Heart right ventricle (tissue), 16 donors: ENCODE measurements at regions not wholly inside any gene's neighbourhood (a gene's known extent, or its start where the extent isn't known, plus 50 kb on each side); places are given as distances from the start of the nearest gene placed in this dataset.

Experiments used
- ATAC-seq, 8 donors: fragments of 200-7000 bp; cut with Tn5 transposase; one replicate each; pipeline ENCODE4 v1.9.1; 2020; ENCODE audit warnings: mild to moderate bottlenecking in 8 of 8, moderate library complexity in 8 of 8, moderate number of reproducible peaks in 1 of 8
- DNase-seq, 2 donors: peaks; one replicate each; pipeline ENCODE4 v3.0.0-alpha.2; 2020
- H3K27ac ChIP-seq, 10 donors: fragments of 200-600 bp; sonication (generic) in 2 of 10; one replicate each; pipeline versions ENCODE4 v1.5.0 to v1.8.0; 2020 to 2022; ENCODE audit warnings: mild to moderate bottlenecking in 3 of 10
- H3K27me3 ChIP-seq, 7 donors: fragments of 200-600 bp; one replicate each; pipeline ENCODE4 v1.8.0; 2021 to 2022; ENCODE audit warnings: mild to moderate bottlenecking in 2 of 7
- H3K36me3 ChIP-seq, 9 donors: fragments of 200-600 bp; sonication (generic) in 1 of 9; one replicate each; pipeline versions ENCODE4 v1.5.0 to v1.8.0; 2020 to 2022; ENCODE audit warnings: mild to moderate bottlenecking in 2 of 9
- H3K4me1 ChIP-seq, 9 donors: fragments of 200-600 bp; sonication (generic) in 1 of 9; one replicate each; pipeline versions ENCODE4 v1.5.0 to v1.8.0; 2020 to 2022; ENCODE audit warnings: mild to moderate bottlenecking in 4 of 9
- H3K4me3 ChIP-seq, 10 donors: fragments of 200-600 bp; sonication (generic) in 2 of 10; one replicate each; pipeline versions ENCODE4 v1.5.0 to v1.8.0; 2020 to 2022; ENCODE audit warnings: mild to moderate bottlenecking in 7 of 10, moderate library complexity in 2 of 10
- H3K9me3 ChIP-seq, 11 donors: fragments of 200-600 bp in 10 of 11; sonication (generic) in 2 of 11; one replicate each; pipeline versions ENCODE4 v1.5.0 to v1.8.0; 2013 to 2022; ENCODE audit warnings: mild to moderate bottlenecking in 2 of 11, control low read depth in 1 of 11, moderate library complexity in 1 of 11
- CTCF ChIP-seq, 9 donors: fragments of 200-600 bp; sonication (generic) in 2 of 9; IDR thresholded peaks; one replicate each; pipeline versions ENCODE4 v1.5.0 to v1.8.0; 2021 to 2022; ENCODE audit warnings: antibody characterized with exemption in 9 of 9, mild to moderate bottlenecking in 5 of 9, moderate library complexity in 1 of 9
- WGBS, 2 donors: extraction: QIAGEN DNeasy Blood & Tissue Kit; methylation state at CpG; one replicate each; pipeline ENCODE4 v1.1.7; 2013; ENCODE audit warnings: inconsistent platforms in 1 of 2; 5-methylcytosine and 5-hydroxymethylcytosine counted together
- intact Hi-C, 10 donors: fragments of 100-400 bp; cut with DNase I; formaldehyde crosslinking; loops; one replicate each; pipeline versions ENCODE4 v1.11.1 to v1.14.2; 2022
- donor health status: Arrhythmogenic right ventricular cardiomyopathy.
- donor health status: ischemic (EF 13 %, LVEDD 7.1; RV severe dilation, severe dysfunction).
- donor health status: healthy with polysubstance abuse.
- donor health status: DM: no; HTN: yes; CAD: no.
- donor health status: DM: no; HTN: no; CAD: no.
- donor health status: ischemic (EF 25% LVEDD 6.9; RV normal size, moderate dysfunction).
- donor health status: ischemic (EF 25% LVEDD 5.7; RV mildly dilated, moderate dysfunction).
- donor health status: healthy.
- donor health status: DM: yes; HTN: yes; CAD: no.
- donor health status: Ischemic cardiomyopathy.
- donor health status: ischemic (EF 35%, LVEDD 5.7; RV mildly dilated, moderate dysfunction).
- donor health status: nonischemic (EF 11% LVEDD 7.7; RV severe dilation, severe dysfunction).
- donor health status: DM: yes; HTN: yes; CAD: no.
- donor health status: PGD.
- donor health status: ischemic (EF 29% LVEDD 5.4; RV normal size, mild dysfunction).
- donor health status: nonischemic (EF 23%, LVEDD 6.1; RV moderate dilation, normal function).

GRCh38 chr5:133697536-133698258, 85.4 kb upstream of the FSTL4 start:
- Histone ChIP-seq H3K4me1 (no peaks in the 10 kb centered on the region), H3K4me3 (no peak overlapping the region), H3K27ac (no peak overlapping the region), H3K9me3 (no peaks in the 10 kb centered on the region), H3K27me3 (peaks cover 0 to 16% (median 3%) of the 10 kb centered on the region in 7 donors), H3K36me3 (no peaks in the 10 kb centered on the region)
- DNase-seq = no peak
- intact Hi-C loops = no loop called here
- ATAC-seq = no peak
- 61 to 70% methylated on average over 8 of the region's 8 CpGs for WGBS, 2 donors
- TF ChIP-seq CTCF (IDR thresholded peaks at IDR 0.05) = no peak

GRCh38 chr5:133696782-133697507, 84.6 kb upstream of the FSTL4 start:
- no peak for ATAC-seq
- Histone ChIP-seq H3K27me3 (peaks cover 0 to 23% (median 10%) of the 10 kb centered on the region in 7 donors), H3K9me3 (no peaks in the 10 kb centered on the region), H3K36me3 (no peaks in the 10 kb centered on the region), H3K27ac (no peak overlapping the region), H3K4me1 (no peaks in the 10 kb centered on the region), H3K4me3 (no peak overlapping the region)
- DNase-seq = no peak
- intact Hi-C loops = no loop called here
- WGBS, 2 donors = 86 to 90% methylated on average over 10 of the region's 10 CpGs
- TF ChIP-seq CTCF (IDR thresholded peaks at IDR 0.05) = no peak

GRCh38 chr5:133696006-133696584, 83.8 kb upstream of the FSTL4 start:
- Histone ChIP-seq H3K4me1 (no peaks in the 10 kb centered on the region), H3K27me3 (peaks cover 0 to 32% (median 18%) of the 10 kb centered on the region in 7 donors), H3K36me3 (no peaks in the 10 kb centered on the region), H3K9me3 (no peaks in the 10 kb centered on the region), H3K4me3 (no peak overlapping the region), H3K27ac (no peak overlapping the region)
- WGBS, 2 donors = 69 to 71% methylated on average over 10 of the region's 10 CpGs
- no peak for TF ChIP-seq CTCF (IDR thresholded peaks at IDR 0.05)
- ATAC-seq (no peak), DNase-seq (no peak)
- intact Hi-C loops = no loop called here

GRCh38 chr5:133694181-133694831, 82.0 kb upstream of the FSTL4 start:
- Histone ChIP-seq H3K27ac (no peak overlapping the region), H3K4me3 (no peak overlapping the region), H3K4me1 (no peaks in the 10 kb centered on the region), H3K27me3 (peaks cover 0 to 48% (median 35%) of the 10 kb centered on the region in 7 donors), H3K9me3 (no peaks in the 10 kb centered on the region), H3K36me3 (no peaks in the 10 kb centered on the region)
- intact Hi-C loops = no loop called here
- 87 to 88% methylated on average over 6 of the region's 6 CpGs for WGBS, 2 donors
- DNase-seq (no peak), ATAC-seq (no peak)
- TF ChIP-seq CTCF (IDR thresholded peaks at IDR 0.05) = no peak
